ENCODE measurements at regions not wholly inside any gene's neighbourhood (a gene's known extent, or its start where the extent isn't known, plus 50 kb on each side); places are given as distances from the start of the nearest gene placed in this dataset.

DNA sequence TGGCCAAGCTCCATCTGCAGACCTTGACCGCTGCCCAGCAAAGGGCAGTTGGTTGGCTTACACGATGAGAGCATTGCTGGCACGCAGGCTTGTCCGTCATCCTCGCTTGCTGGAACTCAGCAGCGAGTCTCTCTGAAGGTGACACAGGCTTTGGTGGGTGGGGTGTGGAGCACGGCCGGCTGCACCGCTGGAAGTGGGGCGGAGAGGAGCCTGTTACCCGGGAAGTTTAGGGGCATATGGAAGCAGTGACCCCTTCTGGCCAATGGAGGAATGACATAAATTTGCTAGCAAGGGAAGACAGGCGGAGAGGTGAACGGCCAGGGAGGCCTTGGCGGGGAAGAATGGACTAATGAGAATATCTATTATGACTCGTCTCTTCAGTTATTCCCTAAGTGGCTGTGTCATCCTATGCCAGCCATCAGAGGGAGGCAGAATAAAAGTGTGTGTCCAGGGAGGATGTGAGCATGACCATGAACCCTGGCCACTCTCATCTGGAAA lies 65.9 kb upstream of the SDK2 start:
- CTCF ChIA-PET: interaction anchor here (0.7 to 3.0 kb wide), 7 partner anchors 12 to 280 kb away, joined by 3 to 20 read pairs (median 3); no protein-coding TSS in a partner anchor
- TF ChIP-seq SUZ12 (IDR thresholded peaks at IDR 0.05) (no peak), TARDBP (IDR thresholded peaks at IDR 0.05) (no peak), FOXK2 (IDR thresholded peaks at IDR 0.05) (no peak), L3MBTL2 (conservative IDR thresholded peaks at IDR 0.05) (no peak), HDGF (IDR thresholded peaks at IDR 0.05; ENCODE audit: borderline replicate concordance) (no peak), BHLHE40 (IDR thresholded peaks at IDR 0.05; ENCODE audit: borderline replicate concordance) (no peak), LEF1 (IDR thresholded peaks at IDR 0.05; ENCODE audit: borderline replicate concordance) (no peak), FOXM1 (IDR thresholded peaks at IDR 0.05; ENCODE audit: borderline replicate concordance) (no peak), ZNF384 (IDR thresholded peaks at IDR 0.05) (no peak), CTBP1 (IDR thresholded peaks at IDR 0.05; ENCODE audit: borderline replicate concordance) (no peak), PKNOX1 (IDR thresholded peaks at IDR 0.05) (no peak), NFRKB (IDR thresholded peaks at IDR 0.05) (no peak), FOXA1 (IDR thresholded peaks at IDR 0.05) (no peak), SP1 (IDR thresholded peaks at IDR 0.05) (no peak), ELF4 (IDR thresholded peaks at IDR 0.05) (no peak), ARNT (IDR thresholded peaks at IDR 0.05) (no peak)
- POLR2A ChIA-PET: no interaction called here
- peak; percentile 83 for DNase-seq (ENCODE audit: extremely low spot score)

DNA sequence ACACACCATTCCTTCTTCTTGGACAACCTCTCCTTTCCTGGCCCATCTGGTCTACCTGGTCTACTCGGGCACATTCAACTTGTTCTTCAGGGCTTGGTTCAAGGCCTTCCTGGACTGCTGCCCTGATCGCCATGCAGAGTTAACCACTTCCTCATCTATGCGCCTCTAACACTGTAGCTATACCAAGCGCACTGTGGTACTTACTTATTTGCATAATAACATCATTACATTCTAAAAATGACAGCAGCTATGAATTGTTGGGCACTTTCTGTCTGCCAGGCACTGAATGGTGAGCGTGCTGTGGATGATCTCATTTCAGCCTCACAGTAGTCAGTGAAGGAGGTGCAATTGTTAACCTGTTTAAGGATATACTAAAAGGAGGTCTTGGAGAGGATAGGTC lies 66.9 kb upstream of the SDK2 start:
- CTCF ChIA-PET: no interaction called here

GRCh38 chr17:73711916-73712315 lies 67.7 kb upstream of the SDK2 start:
- no peak for DNase-seq (ENCODE audit: extremely low spot score)
- POLR2A ChIA-PET: no interaction called here
- CTCF ChIA-PET: no interaction called here
- TF ChIP-seq PKNOX1 (IDR thresholded peaks at IDR 0.05): no peak

More for the DNA sequence above, 66.9 kb upstream of the SDK2 start:
- DNase-seq (ENCODE audit: extremely low spot score): no peak
- POLR2A ChIA-PET: no interaction called here
- TF ChIP-seq BHLHE40 (IDR thresholded peaks at IDR 0.05; ENCODE audit: borderline replicate concordance) (no peak), PKNOX1 (IDR thresholded peaks at IDR 0.05) (no peak), LEF1 (IDR thresholded peaks at IDR 0.05; ENCODE audit: borderline replicate concordance) (no peak), FOXA1 (IDR thresholded peaks at IDR 0.05) (no peak), ELF4 (IDR thresholded peaks at IDR 0.05) (no peak), L3MBTL2 (conservative IDR thresholded peaks at IDR 0.05) (no peak), ZNF384 (IDR thresholded peaks at IDR 0.05) (no peak), CTBP1 (IDR thresholded peaks at IDR 0.05; ENCODE audit: borderline replicate concordance) (no peak), SUZ12 (IDR thresholded peaks at IDR 0.05) (no peak), HDGF (IDR thresholded peaks at IDR 0.05; ENCODE audit: borderline replicate concordance) (no peak), TARDBP (IDR thresholded peaks at IDR 0.05) (no peak), SP1 (IDR thresholded peaks at IDR 0.05) (no peak), FOXK2 (IDR thresholded peaks at IDR 0.05) (no peak), NFRKB (IDR thresholded peaks at IDR 0.05) (no peak), FOXM1 (IDR thresholded peaks at IDR 0.05; ENCODE audit: borderline replicate concordance) (no peak), ARNT (IDR thresholded peaks at IDR 0.05) (no peak)

GRCh38 chr17:73713136-73713535 lies 68.9 kb upstream of the SDK2 start:
- CTCF ChIA-PET: no interaction called here

GRCh38 chr17:73715769-73716168 lies 71.5 kb upstream of the SDK2 start:
- no peak for DNase-seq (ENCODE audit: extremely low spot score)
- TF ChIP-seq NFRKB (IDR thresholded peaks at IDR 0.05) (no peak), ZNF384 (IDR thresholded peaks at IDR 0.05) (no peak), ARNT (IDR thresholded peaks at IDR 0.05) (no peak), SP1 (IDR thresholded peaks at IDR 0.05) (no peak)
- POLR2A ChIA-PET: no interaction called here
- CTCF ChIA-PET: no interaction called here

More at GRCh38 chr17:73713136-73713535, 68.9 kb upstream of the SDK2 start:
- TF ChIP-seq TARDBP (IDR thresholded peaks at IDR 0.05): no peak
- no peak for TF ChIP-seq ARNT (IDR thresholded peaks at IDR 0.05)
- TF ChIP-seq HDGF (IDR thresholded peaks at IDR 0.05; ENCODE audit: borderline replicate concordance): no peak
- no peak for TF ChIP-seq BHLHE40 (IDR thresholded peaks at IDR 0.05; ENCODE audit: borderline replicate concordance)
- TF ChIP-seq NFRKB (IDR thresholded peaks at IDR 0.05): no peak
- no peak for TF ChIP-seq SP1 (IDR thresholded peaks at IDR 0.05)
- TF ChIP-seq PKNOX1 (IDR thresholded peaks at IDR 0.05): no peak
- no peak for TF ChIP-seq ELF4 (IDR thresholded peaks at IDR 0.05)
- TF ChIP-seq CTBP1 (IDR thresholded peaks at IDR 0.05; ENCODE audit: borderline replicate concordance): no peak
- TF ChIP-seq ZNF384 (IDR thresholded peaks at IDR 0.05): no peak
- TF ChIP-seq FOXK2 (IDR thresholded peaks at IDR 0.05): no peak
- TF ChIP-seq FOXA1 (IDR thresholded peaks at IDR 0.05): no peak
- TF ChIP-seq L3MBTL2 (conservative IDR thresholded peaks at IDR 0.05): no peak
- POLR2A ChIA-PET: no interaction called here
- no peak for DNase-seq (ENCODE audit: extremely low spot score)

DNA sequence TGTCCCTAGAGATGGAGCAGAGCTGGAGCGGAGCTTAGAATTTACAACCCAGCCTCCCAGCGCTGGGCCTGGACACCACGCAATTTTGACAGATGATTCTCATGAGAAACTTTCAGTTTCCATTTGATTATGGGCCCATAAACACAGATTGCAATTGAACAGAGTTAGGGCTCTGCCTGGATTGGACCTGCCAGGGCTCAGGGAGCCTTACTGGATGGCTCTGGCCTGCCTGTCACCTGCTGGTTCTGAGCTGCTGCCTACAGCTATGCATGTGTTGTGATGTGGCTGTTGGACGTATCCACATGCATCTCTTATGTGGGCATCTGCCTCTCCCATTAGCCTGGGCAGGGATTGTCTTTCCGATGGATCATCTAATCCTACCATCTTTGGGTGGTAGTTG lies 73.4 kb upstream of the SDK2 start:
- TF ChIP-seq CTBP1 (IDR thresholded peaks at IDR 0.05; ENCODE audit: borderline replicate concordance) (no peak), PKNOX1 (IDR thresholded peaks at IDR 0.05) (no peak), SUZ12 (IDR thresholded peaks at IDR 0.05) (no peak), HDGF (IDR thresholded peaks at IDR 0.05; ENCODE audit: borderline replicate concordance) (no peak), ZNF384 (IDR thresholded peaks at IDR 0.05) (no peak), FOXM1 (IDR thresholded peaks at IDR 0.05; ENCODE audit: borderline replicate concordance) (no peak), L3MBTL2 (conservative IDR thresholded peaks at IDR 0.05) (no peak), SP1 (IDR thresholded peaks at IDR 0.05) (no peak), TARDBP (IDR thresholded peaks at IDR 0.05) (no peak), ELF4 (IDR thresholded peaks at IDR 0.05) (no peak), FOXA1 (IDR thresholded peaks at IDR 0.05) (no peak), LEF1 (IDR thresholded peaks at IDR 0.05; ENCODE audit: borderline replicate concordance) (no peak), FOXK2 (IDR thresholded peaks at IDR 0.05) (no peak), NFRKB (IDR thresholded peaks at IDR 0.05) (no peak), ARNT (IDR thresholded peaks at IDR 0.05) (no peak), BHLHE40 (IDR thresholded peaks at IDR 0.05; ENCODE audit: borderline replicate concordance) (no peak)
- no peak for DNase-seq (ENCODE audit: extremely low spot score)
- CTCF ChIA-PET: interaction anchor here (0.8 kb wide), 1 partner anchor 288 kb away, joined by 3 read pairs; no protein-coding TSS in a partner anchor
- POLR2A ChIA-PET: no interaction called here

Measured in HEK293T (cell line).